Urothelium cell line (cell line): ENCODE measurements at regions not wholly inside any gene's neighbourhood (a gene's known extent, or its start where the extent isn't known, plus 50 kb on each side); places are given as distances from the start of the nearest gene placed in this dataset.
"Not testable (repeated sequence)": the region's sequence is repeated elsewhere in the genome, so short reads cannot be mapped to it uniquely, and the experiment has no call there.

Source experiments
- DNase-seq: peaks from one replicate; pipeline ENCODE4 v3.0.0; 2011; ENCODE audit warnings: low spot score, mixed read lengths
- FAIRE-seq: peaks from 2 replicates; lab custom pipeline; 2011; peaks lifted over from hg19 to GRCh38; lab: Jason Lieb, UNC

- DNase-seq (no peak), FAIRE-seq (no peak)
These were observed 625.8 kb upstream of the BCHE start for GRCh38 chr3:166462891-166463470.

- DNase-seq: no peak
- no peak for FAIRE-seq
These were observed 624.4 kb upstream of the BCHE start for GRCh38 chr3:166461626-166462025.

DNA sequence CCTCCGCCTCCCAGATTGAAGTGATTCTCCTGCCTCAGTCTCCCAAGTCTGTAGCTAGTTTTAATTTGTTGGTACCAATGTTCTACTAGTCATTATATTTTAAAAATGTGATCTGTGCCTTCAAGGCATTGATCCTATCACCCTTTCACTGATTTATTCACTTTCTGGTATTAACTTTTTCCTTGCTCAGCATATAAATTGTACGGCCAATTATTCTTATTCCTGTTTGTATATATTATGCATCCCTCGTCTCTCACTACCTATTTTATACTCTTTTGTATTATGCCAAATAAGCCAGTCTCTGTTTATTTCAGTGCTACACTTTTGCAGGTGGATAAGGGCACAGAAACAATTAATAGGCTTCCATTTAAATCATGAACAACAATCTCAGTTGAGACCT is 620.2 kb upstream of the BCHE start:
- DNase-seq (no peak), FAIRE-seq (no peak)

GRCh38 chr3:166456286-166456685 is 619.1 kb upstream of the BCHE start:
- DNase-seq (no peak), FAIRE-seq (no peak)

GRCh38 chr3:166455744-166456143 is 618.5 kb upstream of the BCHE start:
- DNase-seq (no peak), FAIRE-seq (no peak)

DNA sequence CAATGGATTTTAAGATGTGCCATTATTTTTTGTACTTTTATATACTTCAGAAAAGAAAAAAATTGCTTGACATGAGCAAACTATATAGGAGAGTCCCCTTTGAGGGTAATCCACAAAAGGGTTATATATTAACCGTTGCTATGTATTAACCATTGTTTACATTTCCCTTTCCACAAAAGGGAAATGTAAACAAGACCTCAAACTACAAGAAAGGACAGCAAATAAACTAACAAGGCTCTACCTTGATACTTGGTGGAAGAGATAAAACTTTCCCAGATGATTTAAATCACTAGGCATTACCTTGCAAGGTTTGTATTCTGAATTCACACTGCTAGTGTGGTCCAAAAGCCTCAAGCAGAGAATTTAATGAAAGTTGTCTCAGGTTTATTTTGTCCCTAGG is 616.3 kb upstream of the BCHE start:
- FAIRE-seq: no peak
- DNase-seq: no peak

GRCh38 chr3:166451997-166452396 is 614.8 kb upstream of the BCHE start:
- FAIRE-seq (no peak), DNase-seq (no peak)

DNA sequence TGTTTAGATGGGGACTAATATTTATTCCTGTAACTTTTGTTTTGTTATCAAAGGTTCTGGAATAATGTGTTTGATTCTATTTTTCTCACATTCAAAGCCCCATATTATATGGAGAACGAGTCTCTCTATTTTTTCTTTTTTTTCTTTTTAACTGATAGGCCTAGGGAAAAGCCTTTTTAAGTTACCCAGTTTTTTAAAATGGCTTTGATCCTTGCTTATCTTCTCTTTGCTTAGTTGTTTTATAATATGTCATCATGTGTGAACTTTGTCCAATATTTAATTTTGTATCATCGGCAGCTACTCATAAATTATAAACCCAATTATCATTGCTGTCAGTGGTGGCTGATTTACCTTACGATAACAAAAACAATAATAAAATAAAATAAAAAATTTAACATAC is 610.3 kb upstream of the BCHE start:
- no peak for DNase-seq
- no peak for FAIRE-seq

- DNase-seq: no peak
- no peak for FAIRE-seq
These were observed 609.8 kb upstream of the BCHE start for GRCh38 chr3:166446986-166447385.

GRCh38 chr3:166446291-166446690 is 609.1 kb upstream of the BCHE start:
- no peak for FAIRE-seq
- no peak for DNase-seq

- DNase-seq: no peak
- FAIRE-seq: no peak
These were observed 608.6 kb upstream of the BCHE start for GRCh38 chr3:166445865-166446264.

GRCh38 chr3:166444756-166445155 is 607.5 kb upstream of the BCHE start:
- DNase-seq (no peak), FAIRE-seq (no peak)

- no peak for DNase-seq
- no peak for FAIRE-seq
These were observed 607.1 kb upstream of the BCHE start for GRCh38 chr3:166444336-166444735.

- FAIRE-seq (no peak), DNase-seq (no peak)
These were observed 598.3 kb upstream of the BCHE start for GRCh38 chr3:166435469-166436057.

GRCh38 chr3:166433060-166433459 is 595.8 kb upstream of the BCHE start:
- FAIRE-seq: no peak
- no peak for DNase-seq

- no peak for DNase-seq
- FAIRE-seq: no peak
These were observed 588.8 kb upstream of the BCHE start for GRCh38 chr3:166425900-166426611.

- FAIRE-seq (no peak), DNase-seq (no peak)
These were observed 587.8 kb upstream of the BCHE start for GRCh38 chr3:166425021-166425420.

- FAIRE-seq, DNase-seq: not testable (repeated sequence)
These were observed 586.7 kb upstream of the BCHE start for GRCh38 chr3:166423824-166424513.

- FAIRE-seq: no peak
- DNase-seq: no peak
These were observed 585.3 kb upstream of the BCHE start for GRCh38 chr3:166422556-166422955.

GRCh38 chr3:166420071-166420470 is 582.8 kb upstream of the BCHE start:
- no peak for FAIRE-seq
- DNase-seq: no peak

DNA sequence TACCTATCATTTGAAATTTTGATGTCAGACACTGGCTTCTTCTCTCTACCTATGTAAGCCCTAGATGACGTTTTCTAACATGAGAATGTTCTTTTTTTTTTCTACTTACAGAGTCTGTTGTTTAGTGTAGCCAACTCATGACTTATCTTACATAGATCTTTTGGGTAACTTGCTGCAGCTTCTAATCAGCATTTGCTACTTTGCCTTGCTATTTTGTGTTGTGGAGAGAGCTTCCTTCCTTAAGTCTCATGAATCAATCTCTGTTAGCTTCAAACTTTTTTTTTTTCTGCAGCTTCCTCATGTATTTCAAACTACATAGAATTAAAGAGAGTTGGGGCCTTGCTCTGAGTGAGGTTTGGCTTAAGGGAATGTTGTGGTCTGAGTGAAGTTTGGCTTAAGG is 568.7 kb upstream of the BCHE start:
- DNase-seq: no peak
- no peak for FAIRE-seq

GRCh38 chr3:166405465-166405864 is 568.2 kb upstream of the BCHE start:
- FAIRE-seq (no peak), DNase-seq (no peak)
